ENCODE measurements at regions not wholly inside any gene's neighbourhood (a gene's known extent, or its start where the extent isn't known, plus 50 kb on each side); places are given as distances from the start of the nearest gene placed in this dataset.

DNA sequence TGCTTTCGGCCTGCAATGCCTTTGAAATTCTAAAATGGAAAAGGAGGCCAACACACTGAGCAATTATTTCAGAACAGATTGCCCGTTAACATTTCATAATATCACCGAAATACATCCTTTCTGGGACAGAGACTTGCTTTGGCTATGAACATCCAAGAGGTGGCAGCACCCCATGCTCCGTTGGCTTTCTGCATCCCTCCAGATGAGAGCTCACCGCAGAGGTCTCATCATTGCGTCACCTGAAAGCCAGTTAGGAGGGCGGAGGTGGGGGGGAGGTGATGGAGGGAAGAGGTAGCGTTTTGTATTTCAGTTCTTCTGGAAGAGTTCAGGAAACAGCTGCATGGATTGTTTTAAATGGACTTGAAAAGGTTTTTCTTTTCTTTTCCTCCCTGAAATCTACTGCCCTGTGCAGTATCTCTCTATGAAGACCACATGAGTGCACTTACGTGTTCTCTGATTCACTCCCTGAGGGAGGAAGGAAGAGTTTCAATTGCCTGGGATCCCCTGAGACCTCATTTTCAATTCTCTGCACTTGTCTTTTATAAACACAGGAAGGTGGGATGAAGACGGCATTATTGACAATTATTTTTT is 166.8 kb upstream of the PGRMC2 start:
- Mint-ChIP-seq H3K4me3 (no peak overlapping the region), H3K27me3 (ENCODE audit: low read depth) (peaks cover 4% of the 10 kb centered on the region), H3K27ac (no peak overlapping the region), H3K4me1 (peaks cover 10% of the 10 kb centered on the region), H3K36me3 (no peaks in the 10 kb centered on the region), H3K9me3 (no peaks in the 10 kb centered on the region)
- TF ChIP-seq, protein P1, sequence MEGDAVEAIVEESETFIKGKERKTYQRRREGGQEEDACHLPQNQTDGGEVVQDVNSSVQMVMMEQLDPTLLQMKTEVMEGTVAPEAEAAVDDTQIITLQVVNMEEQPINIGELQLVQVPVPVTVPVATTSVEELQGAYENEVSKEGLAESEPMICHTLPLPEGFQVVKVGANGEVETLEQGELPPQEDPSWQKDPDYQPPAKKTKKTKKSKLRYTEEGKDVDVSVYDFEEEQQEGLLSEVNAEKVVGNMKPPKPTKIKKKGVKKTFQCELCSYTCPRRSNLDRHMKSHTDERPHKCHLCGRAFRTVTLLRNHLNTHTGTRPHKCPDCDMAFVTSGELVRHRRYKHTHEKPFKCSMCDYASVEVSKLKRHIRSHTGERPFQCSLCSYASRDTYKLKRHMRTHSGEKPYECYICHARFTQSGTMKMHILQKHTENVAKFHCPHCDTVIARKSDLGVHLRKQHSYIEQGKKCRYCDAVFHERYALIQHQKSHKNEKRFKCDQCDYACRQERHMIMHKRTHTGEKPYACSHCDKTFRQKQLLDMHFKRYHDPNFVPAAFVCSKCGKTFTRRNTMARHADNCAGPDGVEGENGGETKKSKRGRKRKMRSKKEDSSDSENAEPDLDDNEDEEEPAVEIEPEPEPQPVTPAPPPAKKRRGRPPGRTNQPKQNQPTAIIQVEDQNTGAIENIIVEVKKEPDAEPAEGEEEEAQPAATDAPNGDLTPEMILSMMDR (IDR thresholded peaks at IDR 0.05; ENCODE audit: unreplicated experiment) = peak; percentile 64
- peak; percentile 55 to 72 for DNase-seq (ENCODE audit: low spot score in 2 of 2, unreplicated experiment in 2 of 2)

DNA sequence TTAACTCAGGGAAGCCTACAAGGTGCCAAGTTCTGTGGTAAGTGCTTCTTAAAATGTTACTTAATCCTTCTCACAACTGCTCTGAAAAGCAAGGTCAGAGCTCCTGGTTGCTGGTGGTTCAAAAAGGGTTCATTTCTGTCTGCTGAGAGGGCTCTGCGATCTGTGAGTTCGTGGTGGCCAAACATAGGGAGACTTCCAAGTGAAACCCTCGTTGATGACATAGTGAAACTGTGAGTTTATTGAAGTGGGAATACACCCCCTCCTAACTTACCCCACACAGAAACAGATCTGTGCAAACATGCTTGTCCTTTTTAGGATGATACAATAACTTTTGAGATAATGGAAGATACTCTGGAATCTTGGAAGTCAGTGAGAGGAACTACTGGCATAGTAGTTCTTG is 164.8 kb upstream of the PGRMC2 start:
- Mint-ChIP-seq H3K4me3 (no peak overlapping the region), H3K36me3 (no peaks in the 10 kb centered on the region), H3K9me3 (peaks cover 4% of the 10 kb centered on the region), H3K27me3 (ENCODE audit: low read depth) (peaks cover 4% of the 10 kb centered on the region), H3K4me1 (peaks cover 7% of the 10 kb centered on the region), H3K27ac (no peak overlapping the region)
- DNase-seq (ENCODE audit: low spot score in 2 of 2, unreplicated experiment in 2 of 2) = no peak
- TF ChIP-seq, protein P1 (IDR thresholded peaks at IDR 0.05; ENCODE audit: unreplicated experiment) = no peak

DNA sequence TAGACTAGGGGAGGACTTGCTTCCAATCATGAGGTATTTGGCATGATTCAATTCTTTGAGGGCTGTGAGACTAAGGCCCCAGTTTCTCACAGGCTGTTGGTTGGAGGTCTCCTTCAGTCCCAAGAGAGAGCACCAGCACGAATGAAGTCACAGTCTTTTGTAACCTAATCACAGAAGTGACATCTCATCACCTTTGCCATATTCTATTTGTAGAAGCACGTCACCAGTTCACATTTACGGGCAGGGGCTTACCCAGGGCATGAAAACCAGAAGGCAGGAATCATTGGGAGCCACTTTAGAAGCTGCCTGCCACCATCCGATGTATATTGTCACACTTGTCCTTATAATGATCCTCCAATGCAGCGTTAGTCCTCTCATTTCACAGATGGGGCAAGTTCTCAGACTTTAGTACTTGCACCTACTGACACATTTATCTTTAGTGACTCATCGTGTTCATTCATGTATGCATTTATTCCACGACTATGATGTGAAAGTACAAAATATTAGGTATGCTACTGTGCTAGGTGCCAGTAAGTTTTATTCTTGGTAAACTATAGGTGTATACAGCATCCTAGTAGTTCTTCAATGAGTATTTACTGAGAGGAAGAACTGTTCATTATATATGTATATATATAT is 163.8 kb upstream of the PGRMC2 start:
- TF ChIP-seq, protein P1 (IDR thresholded peaks at IDR 0.05; ENCODE audit: unreplicated experiment) = no peak
- Mint-ChIP-seq H3K27me3 (ENCODE audit: low read depth) (no peaks in the 10 kb centered on the region), H3K27ac (no peak overlapping the region), H3K9me3 (peaks cover 4% of the 10 kb centered on the region), H3K4me3 (no peak overlapping the region), H3K4me1 (peaks cover 7% of the 10 kb centered on the region), H3K36me3 (no peaks in the 10 kb centered on the region)
- DNase-seq (ENCODE audit: low spot score in 2 of 2, unreplicated experiment in 2 of 2) = no peak

DNA sequence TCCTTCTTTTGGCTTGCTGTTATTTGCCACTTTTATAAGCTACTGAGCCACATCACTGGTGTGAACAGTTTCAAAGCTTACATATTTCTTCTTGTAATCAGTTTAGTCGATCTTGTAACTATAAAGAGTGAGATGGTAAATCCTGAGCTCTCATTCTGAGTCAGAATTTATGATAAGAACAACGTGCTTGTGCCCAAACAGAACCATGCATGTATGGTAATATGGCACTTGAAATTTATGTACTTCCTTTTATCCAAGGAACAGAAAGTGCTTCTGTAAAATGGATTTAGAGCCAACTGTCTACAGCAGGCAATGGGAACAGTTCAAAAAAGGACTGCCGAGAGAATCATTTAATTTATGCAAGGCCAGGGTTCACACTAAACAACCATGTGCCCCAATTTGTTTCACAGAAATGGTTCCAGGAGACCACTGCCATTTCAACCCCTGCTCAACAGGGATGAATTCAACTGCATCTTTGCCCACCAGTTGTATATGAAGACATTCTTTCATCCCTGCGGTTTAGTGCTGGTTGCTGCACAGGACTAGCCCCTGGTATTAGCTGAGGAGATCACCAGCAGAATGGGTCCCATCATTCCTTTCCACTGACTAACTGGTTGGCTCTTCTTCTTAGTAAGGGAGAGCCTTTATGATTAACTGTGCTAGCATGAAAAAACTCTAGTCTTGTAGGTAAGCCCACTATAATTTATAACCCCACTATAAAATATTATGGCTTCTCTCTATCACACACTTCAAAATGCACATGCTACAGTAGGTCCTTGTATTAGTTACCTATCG is 162.9 kb upstream of the PGRMC2 start:
- no peak overlapping the region for H3K4me3 Mint-ChIP-seq
- no peak overlapping the region for H3K27ac Mint-ChIP-seq
- H3K36me3 Mint-ChIP-seq = peaks cover 3% of the 10 kb centered on the region

DNA sequence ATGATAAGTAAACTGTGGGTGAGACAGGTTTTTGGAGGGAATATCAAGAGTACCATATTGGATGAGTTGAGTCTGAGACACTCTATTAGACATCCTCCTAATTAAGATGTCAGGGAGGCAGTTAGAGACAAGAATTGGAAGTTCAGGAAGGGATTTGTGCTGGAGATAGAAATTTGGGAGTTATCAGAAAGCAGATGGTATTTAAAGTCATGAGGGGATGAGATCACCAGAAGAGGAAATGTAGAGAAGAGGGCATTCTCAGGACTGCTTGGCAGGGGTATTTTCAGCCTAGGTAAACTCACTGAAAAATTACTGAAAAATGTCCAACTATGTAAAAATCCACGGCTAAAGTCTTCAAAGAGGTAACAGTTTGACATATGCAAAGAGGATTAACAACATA is 161.6 kb upstream of the PGRMC2 start:
- Mint-ChIP-seq H3K4me3 (no peak overlapping the region), H3K27ac (no peak overlapping the region), H3K4me1 (peaks cover 1% of the 10 kb centered on the region), H3K9me3 (peaks cover 21% of the 10 kb centered on the region), H3K27me3 (ENCODE audit: low read depth) (no peaks in the 10 kb centered on the region), H3K36me3 (peaks cover 10% of the 10 kb centered on the region)
- DNase-seq (ENCODE audit: low spot score in 2 of 2, unreplicated experiment in 2 of 2) = no peak
- TF ChIP-seq, protein P1 (IDR thresholded peaks at IDR 0.05; ENCODE audit: unreplicated experiment) = no peak

More for the DNA sequence above, 162.9 kb upstream of the PGRMC2 start:
- Mint-ChIP-seq H3K27me3 (ENCODE audit: low read depth) (no peaks in the 10 kb centered on the region), H3K4me1 (peaks cover 7% of the 10 kb centered on the region), H3K9me3 (peaks cover 8% of the 10 kb centered on the region)
- TF ChIP-seq, protein P1 (IDR thresholded peaks at IDR 0.05; ENCODE audit: unreplicated experiment) = no peak
- no peak for DNase-seq (ENCODE audit: low spot score in 2 of 2, unreplicated experiment in 2 of 2)

Measured in mesothelial cell of epicardium (in vitro differentiated cells).